MM.1S (cell line): ENCODE measurements at regions not wholly inside any gene's neighbourhood (a gene's known extent, or its start where the extent isn't known, plus 50 kb on each side); places are given as distances from the start of the nearest gene placed in this dataset.

Experiments used
- DNase-seq: peaks from one replicate; pipeline ENCODE4 v3.0.0-alpha.2; 2015
- H2AFZ ChIP-seq: fragments of 300-600 bp; sonication (generic); 2 replicates; pipeline ENCODE4 v1.6.0; 2016; ENCODE audit warnings: antibody characterized with exemption, low read length
- H3F3A ChIP-seq: fragments of 300-600 bp; sonication (generic); 2 replicates; pipeline ENCODE4 v1.6.1; 2016; ENCODE audit warnings: mild to moderate bottlenecking, antibody characterized with exemption, low read length, moderate library complexity, mixed read lengths; ENCODE audit not compliant: insufficient read depth
- H3K27ac ChIP-seq: fragments of 300-600 bp; sonication (generic); 2 replicates; pipeline ENCODE4 v1.5.1; 2016; ENCODE audit warnings: mild to moderate bottlenecking, low read length
- H3K27me3 ChIP-seq: fragments of 300-600 bp; sonication (generic); replicated peaks from 2 replicates; pipeline ENCODE4 v1.6.0; 2016; ENCODE audit warnings: low read length; ENCODE audit not compliant: insufficient read depth
- H3K36me3 ChIP-seq: fragments of 300-600 bp; sonication (generic); replicated peaks from 2 replicates; pipeline ENCODE4 v1.6.1; 2016; ENCODE audit warnings: mild to moderate bottlenecking, low read length, mixed read lengths; ENCODE audit not compliant: insufficient read depth
- H3K4me1 ChIP-seq: fragments of 300-600 bp; sonication (generic); 2 replicates; pipeline ENCODE4 v1.6.1; 2016; ENCODE audit warnings: low read length, mixed read lengths
- H3K4me2 ChIP-seq: fragments of 300-600 bp; sonication (generic); 2 replicates; pipeline ENCODE4 v1.6.0; 2016; ENCODE audit warnings: low read depth, low read length
- H3K4me3 ChIP-seq: fragments of 300-600 bp; sonication (generic); 2 replicates; pipeline ENCODE4 v1.5.1; 2016; ENCODE audit warnings: low read length, mixed read lengths
- H3K79me2 ChIP-seq: fragments of 300-600 bp; sonication (generic); 2 replicates; pipeline ENCODE4 v1.6.1; 2016; ENCODE audit warnings: mixed run types, low read length, mixed read lengths
- H3K9ac ChIP-seq: fragments of 300-600 bp; sonication (generic); 2 replicates; pipeline ENCODE4 v1.6.1; 2016; ENCODE audit warnings: low read length, mixed read lengths
- H3K9me2 ChIP-seq: fragments of 300-600 bp; sonication (generic); replicated peaks from 2 replicates; pipeline ENCODE4 v1.6.1; 2016; ENCODE audit warnings: mild to moderate bottlenecking, low read length, mixed read lengths; ENCODE audit not compliant: insufficient read depth
- H3K9me3 ChIP-seq: fragments of 300-600 bp; sonication (generic); replicated peaks from 2 replicates; pipeline ENCODE4 v1.6.1; 2016; ENCODE audit warnings: mild to moderate bottlenecking, low read length, mixed read lengths; ENCODE audit not compliant: insufficient read depth
- H4K20me1 ChIP-seq: fragments of 300-600 bp; sonication (generic); 2 replicates; pipeline ENCODE4 v1.6.1; 2016; ENCODE audit warnings: mild to moderate bottlenecking, low read length, moderate library complexity, mixed read lengths; ENCODE audit not compliant: insufficient read depth
- EZH2 ChIP-seq: fragments of 300-600 bp; sonication (generic); optimal IDR thresholded peaks from 2 replicates; pipeline ENCODE3; 2017; ENCODE audit warnings: low read depth, mild to moderate bottlenecking, antibody characterized with exemption, low read length, mixed read lengths
- EZH2phosphoT487 ChIP-seq: fragments of 300-600 bp; sonication (generic); IDR thresholded peaks from 2 replicates; pipeline ENCODE4 v1.6.1; 2018; ENCODE audit warnings: antibody characterized with exemption, low read length
- TF ChIP-seq, protein P1 (sequence below): fragments of 300-600 bp; sonication (generic); IDR thresholded peaks from 2 replicates; pipeline ENCODE4 v1.5.1; 2016; ENCODE audit warnings: antibody characterized with exemption, low read length, mixed read lengths

GRCh38 chr9:24439456-24439855, 106.2 kb downstream of the IZUMO3 start:
- Histone ChIP-seq H3K4me1 (no peaks in the 10 kb centered on the region), H3F3A (no peaks in the 10 kb centered on the region), H3K27ac (no peak overlapping the region), H3K36me3 (no peaks in the 10 kb centered on the region), H2AFZ (no peak overlapping the region), H3K27me3 (no peaks in the 10 kb centered on the region), H3K4me3 (no peak overlapping the region), H3K9me2 (no peaks in the 10 kb centered on the region), H4K20me1 (no peaks in the 10 kb centered on the region), H3K4me2 (no peak overlapping the region), H3K79me2 (no peaks in the 10 kb centered on the region), H3K9me3 (no peaks in the 10 kb centered on the region), H3K9ac (no peak overlapping the region)
- TF ChIP-seq EZH2 (no peak), EZH2phosphoT487 (no peak)
- TF ChIP-seq, protein P1, sequence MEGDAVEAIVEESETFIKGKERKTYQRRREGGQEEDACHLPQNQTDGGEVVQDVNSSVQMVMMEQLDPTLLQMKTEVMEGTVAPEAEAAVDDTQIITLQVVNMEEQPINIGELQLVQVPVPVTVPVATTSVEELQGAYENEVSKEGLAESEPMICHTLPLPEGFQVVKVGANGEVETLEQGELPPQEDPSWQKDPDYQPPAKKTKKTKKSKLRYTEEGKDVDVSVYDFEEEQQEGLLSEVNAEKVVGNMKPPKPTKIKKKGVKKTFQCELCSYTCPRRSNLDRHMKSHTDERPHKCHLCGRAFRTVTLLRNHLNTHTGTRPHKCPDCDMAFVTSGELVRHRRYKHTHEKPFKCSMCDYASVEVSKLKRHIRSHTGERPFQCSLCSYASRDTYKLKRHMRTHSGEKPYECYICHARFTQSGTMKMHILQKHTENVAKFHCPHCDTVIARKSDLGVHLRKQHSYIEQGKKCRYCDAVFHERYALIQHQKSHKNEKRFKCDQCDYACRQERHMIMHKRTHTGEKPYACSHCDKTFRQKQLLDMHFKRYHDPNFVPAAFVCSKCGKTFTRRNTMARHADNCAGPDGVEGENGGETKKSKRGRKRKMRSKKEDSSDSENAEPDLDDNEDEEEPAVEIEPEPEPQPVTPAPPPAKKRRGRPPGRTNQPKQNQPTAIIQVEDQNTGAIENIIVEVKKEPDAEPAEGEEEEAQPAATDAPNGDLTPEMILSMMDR = no peak
- no peak for DNase-seq

- Histone ChIP-seq H3K27me3 (no peaks in the 10 kb centered on the region), H3K36me3 (no peaks in the 10 kb centered on the region), H3F3A (no peaks in the 10 kb centered on the region), H3K9me3 (no peaks in the 10 kb centered on the region), H3K4me2 (no peak overlapping the region), H4K20me1 (no peaks in the 10 kb centered on the region), H3K9me2 (no peaks in the 10 kb centered on the region), H3K4me1 (no peaks in the 10 kb centered on the region), H3K9ac (no peak overlapping the region), H3K79me2 (no peaks in the 10 kb centered on the region), H3K27ac (no peak overlapping the region), H2AFZ (no peak overlapping the region), H3K4me3 (no peak overlapping the region)
- TF ChIP-seq, protein P1 = no peak
- TF ChIP-seq EZH2 = no peak
- no peak for TF ChIP-seq EZH2phosphoT487
- DNase-seq = no peak
Measured at GRCh38 chr9:24438876-24439275, 106.8 kb downstream of the IZUMO3 start.

- Histone ChIP-seq H3K9ac (no peak overlapping the region), H4K20me1 (no peaks in the 10 kb centered on the region), H2AFZ (no peak overlapping the region), H3K4me3 (no peak overlapping the region), H3K79me2 (no peaks in the 10 kb centered on the region), H3K9me3 (no peaks in the 10 kb centered on the region), H3K27ac (no peak overlapping the region), H3K9me2 (no peaks in the 10 kb centered on the region), H3F3A (no peaks in the 10 kb centered on the region), H3K27me3 (no peaks in the 10 kb centered on the region), H3K4me2 (no peak overlapping the region), H3K36me3 (no peaks in the 10 kb centered on the region), H3K4me1 (no peaks in the 10 kb centered on the region)
- TF ChIP-seq EZH2 (no peak), EZH2phosphoT487 (no peak)
- TF ChIP-seq, protein P1 = no peak
- no peak for DNase-seq
Measured at GRCh38 chr9:24436761-24437160, 108.9 kb downstream of the IZUMO3 start.
